ENCODE measurements at regions not wholly inside any gene's neighbourhood (a gene's known extent, or its start where the extent isn't known, plus 50 kb on each side); places are given as distances from the start of the nearest gene placed in this dataset.

- intact Hi-C loops (cut with micrococcal nuclease; ENCODE audit: unreplicated experiment) = no loop called here
- no peak for TF ChIP-seq CTCF (IDR thresholded peaks at IDR 0.05; ENCODE audit: unreplicated experiment)
- Mint-ChIP-seq H3K36me3 (ENCODE audit: insufficient read depth, unreplicated experiment) (peaks cover 8% of the 10 kb centered on the region), H3K9me3 (ENCODE audit: low read depth, unreplicated experiment) (peaks cover 13% of the 10 kb centered on the region), H3K4me1 (ENCODE audit: low read depth, unreplicated experiment) (no peaks in the 10 kb centered on the region), H3K27ac (ENCODE audit: unreplicated experiment) (no peak overlapping the region), H3K27me3 (ENCODE audit: unreplicated experiment) (no peaks in the 10 kb centered on the region), H3K4me3 (ENCODE audit: low read depth, unreplicated experiment) (no peak overlapping the region)
- no TSS peak for BruUV-seq (replicated peaks)
- CTCF ChIA-PET = no interaction called here
- no peak for DNase-seq
These were observed 340.9 kb downstream of the ALG10 start for GRCh38 chr12:34363050-34363673.

GRCh38 chr12:34368079-34368478, 345.8 kb downstream of the ALG10 start:
- H3K27me3 Mint-ChIP-seq (ENCODE audit: unreplicated experiment) = no peaks in the 10 kb centered on the region
- no peak for TF ChIP-seq CTCF (IDR thresholded peaks at IDR 0.05; ENCODE audit: unreplicated experiment)
- no peaks in the 10 kb centered on the region for H3K4me1 Mint-ChIP-seq (ENCODE audit: low read depth, unreplicated experiment)
- peaks cover 8% of the 10 kb centered on the region for H3K36me3 Mint-ChIP-seq (ENCODE audit: insufficient read depth, unreplicated experiment)
- intact Hi-C loops (cut with micrococcal nuclease; ENCODE audit: unreplicated experiment) = no loop called here
- H3K27ac Mint-ChIP-seq (ENCODE audit: unreplicated experiment) = no peak overlapping the region
- no TSS peak for BruUV-seq (replicated peaks)
- CTCF ChIA-PET = no interaction called here
- no peak for DNase-seq
- peaks cover 17% of the 10 kb centered on the region for H3K9me3 Mint-ChIP-seq (ENCODE audit: low read depth, unreplicated experiment)
- H3K4me3 Mint-ChIP-seq (ENCODE audit: low read depth, unreplicated experiment) = no peak overlapping the region

- BruUV-seq (replicated peaks) = no TSS peak
- Mint-ChIP-seq H3K27ac (ENCODE audit: unreplicated experiment) (no peak overlapping the region), H3K4me1 (ENCODE audit: low read depth, unreplicated experiment) (no peaks in the 10 kb centered on the region), H3K36me3 (ENCODE audit: insufficient read depth, unreplicated experiment) (peaks cover 3% of the 10 kb centered on the region), H3K4me3 (ENCODE audit: low read depth, unreplicated experiment) (no peak overlapping the region), H3K9me3 (ENCODE audit: low read depth, unreplicated experiment) (peaks cover 8% of the 10 kb centered on the region), H3K27me3 (ENCODE audit: unreplicated experiment) (no peaks in the 10 kb centered on the region)
- no peak for DNase-seq
- no peak for TF ChIP-seq CTCF (IDR thresholded peaks at IDR 0.05; ENCODE audit: unreplicated experiment)
- CTCF ChIA-PET = no interaction called here
- intact Hi-C loops (cut with micrococcal nuclease; ENCODE audit: unreplicated experiment) = no loop called here
These were observed 348.8 kb downstream of the ALG10 start for GRCh38 chr12:34371050-34371449.

- no TSS peak for BruUV-seq (replicated peaks)
- Mint-ChIP-seq H3K4me3 (ENCODE audit: low read depth, unreplicated experiment) (no peak overlapping the region), H3K27me3 (ENCODE audit: unreplicated experiment) (no peaks in the 10 kb centered on the region), H3K36me3 (ENCODE audit: insufficient read depth, unreplicated experiment) (peaks cover 4% of the 10 kb centered on the region), H3K9me3 (ENCODE audit: low read depth, unreplicated experiment) (peaks cover 5% of the 10 kb centered on the region), H3K27ac (ENCODE audit: unreplicated experiment) (no peak overlapping the region), H3K4me1 (ENCODE audit: low read depth, unreplicated experiment) (no peaks in the 10 kb centered on the region)
- CTCF ChIA-PET = no interaction called here
- no peak for TF ChIP-seq CTCF (IDR thresholded peaks at IDR 0.05; ENCODE audit: unreplicated experiment)
- DNase-seq = no peak
- intact Hi-C loops (cut with micrococcal nuclease; ENCODE audit: unreplicated experiment) = no loop called here
These were observed 349.7 kb downstream of the ALG10 start for GRCh38 chr12:34372003-34372402.

All from Calu3 (cell line).